NCI-H1092 (cell line): ENCODE measurements at regions not wholly inside any gene's neighbourhood (a gene's known extent, or its start where the extent isn't known, plus 50 kb on each side); places are given as distances from the start of the nearest gene placed in this dataset.

Source experiments
- DNase-seq: peaks from one replicate; lab custom pipeline; 2025; lab: John Stamatoyannopoulos, UW

GRCh38 chr3:95354489-95354888, 1291.6 kb downstream of the NSUN3 start:
- no peak for DNase-seq

- DNase-seq: no peak
Observed at GRCh38 chr3:95356764-95357501, 1294.1 kb downstream of the NSUN3 start.

DNA sequence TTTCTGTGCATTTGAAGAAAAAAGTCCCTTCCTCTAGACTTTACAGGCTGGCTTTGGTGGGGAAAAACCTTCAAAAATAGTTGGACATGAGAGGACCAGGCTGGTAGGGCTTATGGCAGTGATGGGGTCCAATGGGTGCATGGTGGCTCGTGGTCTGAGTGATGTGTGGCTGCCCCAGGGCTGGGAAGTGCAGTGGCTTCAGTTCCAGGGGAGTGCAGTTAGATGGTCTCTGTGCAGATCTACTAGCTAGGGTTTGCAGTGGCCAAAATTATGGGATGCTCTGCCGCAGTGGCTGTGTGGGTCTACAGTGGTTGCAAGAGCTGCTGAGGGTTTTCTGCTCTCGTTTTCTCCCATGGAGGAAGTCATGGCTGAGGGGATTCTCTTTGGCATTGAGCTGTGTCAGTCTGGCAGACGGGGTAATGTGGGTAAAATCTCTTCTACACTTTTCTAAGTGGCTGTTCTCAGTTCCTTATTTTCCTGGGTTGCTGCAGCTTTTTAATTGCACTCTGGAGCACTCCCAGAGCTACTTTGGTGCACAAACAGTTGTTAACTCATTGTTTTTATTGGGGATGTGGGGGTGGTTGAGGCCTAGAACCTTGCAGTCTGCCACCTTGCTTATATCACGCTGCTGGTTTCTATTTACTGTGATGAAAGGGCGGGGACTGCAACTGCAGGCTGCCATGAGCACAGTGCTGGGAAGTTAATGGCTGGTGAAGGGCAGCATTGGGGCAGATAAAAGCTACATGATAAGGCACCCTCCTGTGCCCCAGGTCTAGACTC, 1324.6 kb downstream of the NSUN3 start:
- DNase-seq: no peak

GRCh38 chr3:95389725-95390313, 1327.0 kb downstream of the NSUN3 start:
- no peak for DNase-seq

GRCh38 chr3:95394286-95394685, 1331.4 kb downstream of the NSUN3 start:
- DNase-seq: no peak

DNA sequence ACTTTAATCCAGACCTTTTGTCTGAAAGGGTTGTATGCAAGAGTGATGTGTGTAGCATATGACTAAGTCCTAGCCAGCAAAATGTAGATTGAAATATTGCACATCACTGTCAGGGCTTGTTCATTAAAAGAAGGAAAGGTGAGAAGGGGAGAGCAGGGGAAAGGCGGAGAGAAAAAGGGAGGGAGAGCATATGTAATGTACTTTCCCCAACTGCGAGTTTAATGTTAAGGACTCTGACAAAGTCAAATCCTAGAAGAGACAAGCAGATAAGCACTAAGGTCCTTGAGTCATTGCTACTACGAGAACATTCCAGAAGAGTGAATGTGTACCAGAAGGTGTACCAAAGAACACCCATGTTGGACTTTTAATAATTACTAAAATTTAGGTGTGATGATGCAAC, 1336.7 kb downstream of the NSUN3 start:
- no peak for DNase-seq

DNA sequence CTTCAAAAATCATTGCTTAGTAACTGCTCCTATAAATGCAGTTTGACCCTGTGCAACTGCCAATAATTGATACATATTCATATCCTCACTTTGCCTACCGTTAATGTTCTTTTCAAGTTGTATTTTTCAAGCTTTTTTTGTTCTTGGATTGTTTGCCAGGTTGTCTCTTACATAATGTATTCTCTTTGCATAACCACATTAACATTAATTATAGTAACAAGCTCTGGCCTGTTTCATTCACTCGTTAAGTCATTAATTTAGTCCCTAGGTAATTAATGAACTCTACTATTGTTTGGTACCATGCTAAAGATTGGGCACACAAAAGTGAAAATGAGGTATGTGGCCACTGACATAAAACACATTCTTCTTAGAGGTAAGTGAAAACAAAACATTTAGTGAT, 1338.8 kb downstream of the NSUN3 start:
- no peak for DNase-seq

DNA sequence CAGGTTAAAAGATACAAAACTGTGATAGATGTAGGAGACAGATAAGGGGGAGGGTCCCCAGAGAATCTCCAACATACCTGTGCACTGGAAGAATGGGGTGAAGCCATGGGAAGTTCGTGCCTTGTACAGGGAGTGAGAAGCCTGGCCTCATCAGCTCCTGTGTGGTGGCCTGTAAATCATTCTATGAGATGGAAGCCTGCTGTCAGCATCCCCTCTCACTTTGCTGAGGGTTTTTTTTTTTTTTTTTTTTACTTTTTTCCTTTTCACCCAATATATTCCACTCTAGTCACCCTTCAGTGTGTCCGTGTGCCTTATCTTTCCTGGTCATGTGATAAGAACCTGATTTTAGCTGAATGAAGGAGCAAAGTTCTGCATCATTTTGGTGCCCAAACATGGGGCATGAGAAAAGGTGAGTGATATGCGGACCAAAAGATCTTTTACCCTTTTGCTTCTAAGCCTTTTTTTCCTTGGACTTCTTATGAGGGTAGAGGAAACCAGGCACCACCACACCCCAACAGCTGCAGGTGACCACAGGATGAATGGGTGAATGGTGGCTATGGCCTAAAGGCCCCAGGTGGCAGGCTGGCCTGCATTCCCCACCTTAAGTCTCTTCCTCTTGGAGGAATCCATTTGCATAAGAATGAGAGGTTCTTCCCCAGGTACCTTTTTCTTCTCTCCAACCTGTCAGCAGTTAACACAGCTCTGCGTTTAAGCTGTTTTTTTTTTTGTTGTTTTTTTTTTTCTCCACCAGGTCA, 1345.0 kb downstream of the NSUN3 start:
- DNase-seq: no peak

GRCh38 chr3:95408464-95408862, 1345.6 kb downstream of the NSUN3 start:
- DNase-seq: no peak

- DNase-seq: no peak
Observed at GRCh38 chr3:95418251-95418650, 1355.4 kb downstream of the NSUN3 start.

GRCh38 chr3:95424279-95424678, 1361.4 kb downstream of the NSUN3 start:
- DNase-seq: no peak

- DNase-seq: no peak
Observed at GRCh38 chr3:95434491-95434890, 1371.6 kb downstream of the NSUN3 start.

DNA sequence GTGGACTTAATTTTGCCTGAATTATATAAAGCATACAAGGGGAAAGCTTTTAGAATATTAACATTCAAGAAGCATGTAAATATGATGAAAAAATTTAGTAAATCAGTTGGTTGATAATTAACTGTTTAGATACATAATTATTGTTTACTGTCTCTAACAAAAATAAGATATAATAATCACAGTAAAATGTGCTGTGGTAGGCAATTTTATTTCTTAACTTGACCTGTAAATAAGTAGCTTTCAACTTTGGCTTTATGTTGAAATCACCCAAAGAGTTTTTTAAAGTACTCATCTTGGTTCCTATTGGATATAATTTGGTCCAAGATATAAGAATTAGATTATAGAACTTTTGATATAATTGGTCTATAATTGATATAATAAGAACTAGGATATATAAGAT, 1374.5 kb downstream of the NSUN3 start:
- no peak for DNase-seq

GRCh38 chr3:95438274-95438673, 1375.4 kb downstream of the NSUN3 start:
- no peak for DNase-seq

- DNase-seq: no peak
Observed at GRCh38 chr3:95442766-95443165, 1371.6 kb upstream of the EPHA6 start.

GRCh38 chr3:95449841-95450240, 1364.6 kb upstream of the EPHA6 start:
- no peak for DNase-seq

- DNase-seq: no peak
Observed at GRCh38 chr3:95453242-95453641, 1361.2 kb upstream of the EPHA6 start.

- DNase-seq: no peak
Observed at GRCh38 chr3:95456835-95457234, 1357.6 kb upstream of the EPHA6 start.

DNA sequence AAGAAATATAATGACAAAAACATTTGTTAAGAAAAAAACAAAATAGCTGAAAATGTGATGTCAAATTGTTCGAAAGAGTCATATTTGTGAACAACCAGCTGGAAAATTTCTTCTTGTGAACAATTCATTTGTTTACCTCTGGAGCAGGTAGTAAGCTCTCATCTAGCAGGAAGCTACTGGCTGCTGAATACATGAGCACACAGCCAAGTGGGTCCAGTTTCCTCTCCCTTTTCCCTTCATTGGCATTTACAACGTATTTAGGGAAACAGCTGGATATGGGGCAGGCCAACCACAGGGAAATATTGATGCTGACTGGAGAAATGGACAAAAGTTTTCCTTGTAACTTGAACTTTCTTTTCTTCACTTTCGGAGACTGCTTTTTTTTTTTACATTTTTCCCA, 1354.7 kb upstream of the EPHA6 start:
- DNase-seq: no peak

GRCh38 chr3:95460274-95460673, 1354.1 kb upstream of the EPHA6 start:
- no peak for DNase-seq

DNA sequence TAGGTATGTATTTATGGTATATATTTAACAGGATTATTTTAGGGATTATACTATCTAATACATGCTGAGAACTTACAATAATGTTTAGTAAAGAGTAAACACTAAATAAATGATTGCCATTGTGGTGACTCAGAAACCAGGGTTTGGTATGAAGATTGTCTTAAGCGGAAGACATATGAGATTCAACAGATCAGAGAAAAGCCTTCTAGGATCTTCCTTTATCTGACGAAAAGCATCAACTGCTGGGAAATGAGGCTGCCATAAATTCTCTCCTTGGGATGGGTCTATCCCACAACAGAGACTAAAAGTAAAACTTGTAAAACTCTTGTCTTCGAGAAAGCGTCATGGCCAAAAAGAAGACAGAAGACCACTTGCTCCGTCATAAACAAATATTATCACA, 1352.2 kb upstream of the EPHA6 start:
- no peak for DNase-seq

DNA sequence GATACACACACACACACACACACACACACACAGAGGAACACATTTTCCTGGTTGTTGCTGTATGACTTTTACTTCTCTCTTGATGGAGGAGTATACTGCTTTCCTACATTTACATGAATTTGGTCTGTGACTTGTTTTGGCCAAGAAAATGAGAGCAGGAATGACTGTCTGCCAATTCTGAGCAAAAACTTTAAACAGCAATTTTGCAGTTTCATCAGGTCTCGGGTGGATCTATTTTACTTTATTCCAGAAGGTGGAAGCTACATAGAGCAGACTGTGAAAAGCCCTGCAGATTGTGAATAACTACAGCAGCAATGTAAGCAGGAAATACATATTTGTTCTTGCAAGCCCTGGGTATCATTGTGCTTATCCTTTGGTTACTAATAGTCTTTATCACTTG, 1350.0 kb upstream of the EPHA6 start:
- no peak for DNase-seq

GRCh38 chr3:95468331-95468730, 1346.1 kb upstream of the EPHA6 start:
- no peak for DNase-seq
